ENCODE measurements at regions not wholly inside any gene's neighbourhood (a gene's known extent, or its start where the extent isn't known, plus 50 kb on each side); places are given as distances from the start of the nearest gene placed in this dataset.
A peak's percentile ranks its signal among the peaks of the same experiment; 100 is the strongest.

- TF ChIP-seq ZBTB34 (CRISPR knock-in tag; IDR thresholded peaks at IDR 0.05) (0 out of 2 replicates have a peak, but pooled peaks have one; percentile 17), ZNF24 (IDR thresholded peaks at IDR 0.05) (no peak), ZNF317 (CRISPR knock-in tag; IDR thresholded peaks at IDR 0.05) (no peak), SKI (IDR thresholded peaks at IDR 0.05; ENCODE audit: partially characterized antibody) (peak; percentile 39), TCF7 (IDR thresholded peaks at IDR 0.05; ENCODE audit: low read depth) (no peak), CTCF (CRISPR knock-in tag; IDR thresholded peaks at IDR 0.05) (0 out of 2 replicates have a peak, but pooled peaks have one; percentile 5), ZNF33A (CRISPR knock-in tag; IDR thresholded peaks at IDR 0.05; ENCODE audit: borderline replicate concordance) (no peak), TOPORS (CRISPR knock-in tag; IDR thresholded peaks at IDR 0.05) (no peak), CAMTA2 (CRISPR knock-in tag; IDR thresholded peaks at IDR 0.05; ENCODE audit: borderline replicate concordance) (no peak), YEATS4 (CRISPR knock-in tag; IDR thresholded peaks at IDR 0.05; ENCODE audit: borderline replicate concordance) (peak; percentile 19; the same call in 1 of the 2 replicates), HOXA3 (CRISPR knock-in tag; IDR thresholded peaks at IDR 0.05) (peak; percentile 56; the same call in 1 of the 2 replicates), ZNF75D (CRISPR knock-in tag; IDR thresholded peaks at IDR 0.05; ENCODE audit: borderline replicate concordance) (no peak), ZBTB38 (CRISPR knock-in tag; IDR thresholded peaks at IDR 0.05) (0 out of 2 replicates have a peak, but pooled peaks have one; percentile 29), ZNF639 (CRISPR knock-in tag; conservative IDR thresholded peaks at IDR 0.05) (0 out of 2 replicates have a peak, but pooled peaks have one; percentile 29), HDAC2 (CRISPR knock-in tag; IDR thresholded peaks at IDR 0.05) (peak; percentile 37; the same call in 1 of the 2 replicates), NCOA1 (CRISPR knock-in tag; IDR thresholded peaks at IDR 0.05) (no peak), PAF1 (CRISPR knock-in tag; IDR thresholded peaks at IDR 0.05) (no peak), JUNB (CRISPR knock-in tag; IDR thresholded peaks at IDR 0.05; ENCODE audit: borderline replicate concordance) (no peak), TARDBP (CRISPR knock-in tag; IDR thresholded peaks at IDR 0.05) (peak; percentile 65; the same call in 1 of the 2 replicates), PCBP2 (optimal IDR thresholded peaks at IDR 0.05; ENCODE audit: low read depth, low read length, poor library complexity, severe bottlenecking) (no peak), TEAD3 (CRISPR knock-in tag; optimal IDR thresholded peaks at IDR 0.05; ENCODE audit: borderline replicate concordance) (peak; percentile 86)
- TF ChIP-seq, protein P1, sequence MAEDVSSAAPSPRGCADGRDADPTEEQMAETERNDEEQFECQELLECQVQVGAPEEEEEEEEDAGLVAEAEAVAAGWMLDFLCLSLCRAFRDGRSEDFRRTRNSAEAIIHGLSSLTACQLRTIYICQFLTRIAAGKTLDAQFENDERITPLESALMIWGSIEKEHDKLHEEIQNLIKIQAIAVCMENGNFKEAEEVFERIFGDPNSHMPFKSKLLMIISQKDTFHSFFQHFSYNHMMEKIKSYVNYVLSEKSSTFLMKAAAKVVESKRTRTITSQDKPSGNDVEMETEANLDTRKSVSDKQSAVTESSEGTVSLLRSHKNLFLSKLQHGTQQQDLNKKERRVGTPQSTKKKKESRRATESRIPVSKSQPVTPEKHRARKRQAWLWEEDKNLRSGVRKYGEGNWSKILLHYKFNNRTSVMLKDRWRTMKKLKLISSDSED (CRISPR knock-in tag; IDR thresholded peaks at IDR 0.05): no peak
- TF ChIP-seq, protein P2, sequence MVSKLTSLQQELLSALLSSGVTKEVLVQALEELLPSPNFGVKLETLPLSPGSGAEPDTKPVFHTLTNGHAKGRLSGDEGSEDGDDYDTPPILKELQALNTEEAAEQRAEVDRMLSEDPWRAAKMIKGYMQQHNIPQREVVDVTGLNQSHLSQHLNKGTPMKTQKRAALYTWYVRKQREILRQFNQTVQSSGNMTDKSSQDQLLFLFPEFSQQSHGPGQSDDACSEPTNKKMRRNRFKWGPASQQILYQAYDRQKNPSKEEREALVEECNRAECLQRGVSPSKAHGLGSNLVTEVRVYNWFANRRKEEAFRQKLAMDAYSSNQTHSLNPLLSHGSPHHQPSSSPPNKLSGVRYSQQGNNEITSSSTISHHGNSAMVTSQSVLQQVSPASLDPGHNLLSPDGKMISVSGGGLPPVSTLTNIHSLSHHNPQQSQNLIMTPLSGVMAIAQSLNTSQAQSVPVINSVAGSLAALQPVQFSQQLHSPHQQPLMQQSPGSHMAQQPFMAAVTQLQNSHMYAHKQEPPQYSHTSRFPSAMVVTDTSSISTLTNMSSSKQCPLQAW (CRISPR knock-in tag; IDR thresholded peaks at IDR 0.05): peak; percentile 100
Observed at GRCh38 chr14:101328412-101329028, 232.8 kb upstream of the DIO3 start (continued).
